AG04449 (cell line): ENCODE measurements at regions not wholly inside any gene's neighbourhood (a gene's known extent, or its start where the extent isn't known, plus 50 kb on each side); places are given as distances from the start of the nearest gene placed in this dataset.
"Not testable (repeated sequence)": the region's sequence is repeated elsewhere in the genome, so short reads cannot be mapped to it uniquely, and the experiment has no call there.

Experiments
- CTCF ChIA-PET: fragments of 350-600 bp; formaldehyde crosslinking; extraction: SDS; loops from one replicate; lab custom pipeline; 2021; ENCODE audit warnings: antibody characterized with exemption; lab: Yijun Ruan, JAX
- POLR2A ChIA-PET: fragments of 400-600, 350-600 bp; formaldehyde crosslinking; extraction: SDS; loops from one replicate; lab custom pipeline; 2020; ENCODE audit warnings: antibody characterized with exemption, inconsistent platforms; lab: Yijun Ruan, JAX
- DNase-seq: peaks from one replicate; pipeline ENCODE4 v3.0.0-alpha.2; 2010; ENCODE audit warnings: low read depth, low spot score
- H3K4me3 ChIP-seq: 2 replicates; pipeline ENCODE4 v1.5.1; 2011; ENCODE audit warnings: low read depth, mild to moderate bottlenecking, control low read depth, low read length
- TF ChIP-seq, protein P1 (sequence below): IDR thresholded peaks from one replicate; pipeline ENCODE4 v1.5.1; 2011; ENCODE audit warnings: mild to moderate bottlenecking, moderate library complexity, low read length, control low read depth, inconsistent platforms; ENCODE audit not compliant: insufficient read depth; ENCODE audit errors: missing control alignments

DNA sequence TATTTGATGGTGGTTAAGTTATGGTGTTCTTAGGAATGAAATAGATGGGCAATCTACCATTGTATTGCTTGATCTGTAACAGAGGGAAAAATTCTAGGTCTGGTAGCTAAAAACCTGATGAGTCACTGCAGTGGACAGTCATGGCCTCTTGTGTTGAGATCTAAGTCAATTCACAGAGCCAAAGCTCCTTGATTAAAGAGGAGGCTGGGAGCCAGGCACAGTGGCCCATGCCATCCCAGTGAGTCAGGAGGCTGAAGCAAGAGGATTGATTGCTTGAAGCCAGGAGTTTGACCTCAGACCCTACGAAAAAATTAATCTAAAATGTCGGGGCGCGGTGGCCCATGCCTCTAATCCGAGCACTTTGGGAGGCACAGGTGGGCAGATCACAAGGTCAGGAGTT lies 67.1 kb upstream of the KPNA3 start:
- TF ChIP-seq, protein P1, sequence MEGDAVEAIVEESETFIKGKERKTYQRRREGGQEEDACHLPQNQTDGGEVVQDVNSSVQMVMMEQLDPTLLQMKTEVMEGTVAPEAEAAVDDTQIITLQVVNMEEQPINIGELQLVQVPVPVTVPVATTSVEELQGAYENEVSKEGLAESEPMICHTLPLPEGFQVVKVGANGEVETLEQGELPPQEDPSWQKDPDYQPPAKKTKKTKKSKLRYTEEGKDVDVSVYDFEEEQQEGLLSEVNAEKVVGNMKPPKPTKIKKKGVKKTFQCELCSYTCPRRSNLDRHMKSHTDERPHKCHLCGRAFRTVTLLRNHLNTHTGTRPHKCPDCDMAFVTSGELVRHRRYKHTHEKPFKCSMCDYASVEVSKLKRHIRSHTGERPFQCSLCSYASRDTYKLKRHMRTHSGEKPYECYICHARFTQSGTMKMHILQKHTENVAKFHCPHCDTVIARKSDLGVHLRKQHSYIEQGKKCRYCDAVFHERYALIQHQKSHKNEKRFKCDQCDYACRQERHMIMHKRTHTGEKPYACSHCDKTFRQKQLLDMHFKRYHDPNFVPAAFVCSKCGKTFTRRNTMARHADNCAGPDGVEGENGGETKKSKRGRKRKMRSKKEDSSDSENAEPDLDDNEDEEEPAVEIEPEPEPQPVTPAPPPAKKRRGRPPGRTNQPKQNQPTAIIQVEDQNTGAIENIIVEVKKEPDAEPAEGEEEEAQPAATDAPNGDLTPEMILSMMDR, result no peak
- CTCF ChIA-PET, result interaction anchor here (0.7 to 1.6 kb wide), 4 partner anchors 9 to 190 kb away, joined by 3 read pairs; no protein-coding TSS in a partner anchor
- POLR2A ChIA-PET, result interaction anchor here (0.9 kb wide), 1 partner anchor 730 kb away, joined by 3 read pairs; no protein-coding TSS in a partner anchor
- DNase-seq, result peak; percentile 65
- H3K4me3 ChIP-seq, result no peak overlapping the region

DNA sequence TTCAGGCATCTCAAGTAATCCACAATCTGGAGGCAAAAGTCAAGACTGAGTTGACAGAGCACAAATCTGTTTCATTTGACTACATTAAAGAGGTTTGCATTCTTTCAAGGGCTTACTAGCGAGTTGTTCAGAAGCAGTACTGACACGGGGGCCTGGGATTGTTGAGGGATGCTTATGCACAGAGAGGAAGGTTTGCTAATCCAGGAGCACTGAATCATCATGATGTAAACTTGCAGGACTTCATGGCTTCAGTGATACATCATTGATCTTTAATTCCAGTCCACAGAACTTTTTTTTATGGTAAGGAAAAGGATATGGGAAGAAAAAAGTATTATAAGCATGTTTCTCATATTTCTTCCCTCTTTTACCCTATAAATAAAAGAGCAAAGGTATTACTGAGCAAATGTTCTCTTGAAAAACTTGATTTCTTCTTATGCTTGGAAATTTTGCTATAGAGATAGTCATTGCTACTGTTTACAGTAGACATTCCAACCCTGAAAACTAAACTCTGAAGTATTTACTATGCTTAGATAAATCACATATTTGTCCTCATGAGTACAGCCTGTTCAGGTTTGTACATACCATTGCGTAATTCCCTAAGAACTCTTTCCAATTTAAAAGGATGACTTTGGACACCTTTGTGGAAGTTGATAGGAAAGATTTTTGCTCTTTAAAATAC lies 65.8 kb upstream of the KPNA3 start:
- POLR2A ChIA-PET, result no interaction called here
- peak; percentile 94 for DNase-seq
- H3K4me3 ChIP-seq, result no peak overlapping the region
- CTCF ChIA-PET, result interaction anchor here (1.6 kb wide), 1 partner anchor 11 kb away, joined by 3 read pairs; no protein-coding TSS in a partner anchor
- TF ChIP-seq, protein P1, result no peak

DNA sequence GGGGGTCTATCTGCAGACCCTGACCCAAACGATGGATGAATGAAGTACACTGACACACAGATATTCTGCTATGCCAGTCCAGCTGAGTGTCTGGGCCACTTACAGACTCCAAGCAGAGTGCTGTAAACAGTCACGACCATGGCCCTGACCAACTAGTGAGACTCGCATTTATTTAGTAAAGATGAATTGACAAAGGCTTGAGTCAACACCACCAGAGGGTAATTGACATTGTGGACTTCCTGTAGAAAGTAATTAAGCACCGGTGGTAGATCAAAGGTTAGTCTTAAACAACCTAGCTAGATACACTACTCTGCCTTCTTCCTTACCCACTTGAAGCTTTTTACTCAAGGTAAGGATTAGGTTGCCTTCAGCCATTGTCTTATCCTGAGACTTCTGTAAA lies 63.4 kb upstream of the KPNA3 start:
- TF ChIP-seq, protein P1, result no peak
- no peak overlapping the region for H3K4me3 ChIP-seq
- DNase-seq, result no peak
- ChIA-PET CTCF (interaction anchor here (0.6 kb wide), 1 partner anchor 9 kb away, joined by 3 read pairs; no protein-coding TSS in a partner anchor), POLR2A (no interaction called here)

DNA sequence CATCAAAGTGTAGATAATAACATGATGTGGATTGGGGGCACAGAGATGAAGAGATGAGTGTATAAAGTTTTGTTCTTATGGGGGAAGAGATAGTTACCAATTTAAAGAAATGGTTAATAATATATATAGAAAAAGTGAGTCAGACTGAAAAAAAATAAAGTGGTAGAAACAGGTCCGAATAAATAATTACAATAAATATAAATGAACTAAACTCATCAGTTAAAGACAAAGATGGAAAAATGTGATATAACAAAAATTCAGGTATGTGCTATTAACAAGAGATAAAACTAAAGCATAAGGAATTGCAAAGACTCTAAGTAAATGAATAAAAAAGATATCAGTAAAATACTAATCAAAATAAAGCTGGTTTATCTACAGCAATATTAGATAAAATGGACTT lies 61.1 kb upstream of the KPNA3 start:
- DNase-seq, result no peak
- TF ChIP-seq, protein P1, result no peak
- POLR2A ChIA-PET, result no interaction called here

DNA sequence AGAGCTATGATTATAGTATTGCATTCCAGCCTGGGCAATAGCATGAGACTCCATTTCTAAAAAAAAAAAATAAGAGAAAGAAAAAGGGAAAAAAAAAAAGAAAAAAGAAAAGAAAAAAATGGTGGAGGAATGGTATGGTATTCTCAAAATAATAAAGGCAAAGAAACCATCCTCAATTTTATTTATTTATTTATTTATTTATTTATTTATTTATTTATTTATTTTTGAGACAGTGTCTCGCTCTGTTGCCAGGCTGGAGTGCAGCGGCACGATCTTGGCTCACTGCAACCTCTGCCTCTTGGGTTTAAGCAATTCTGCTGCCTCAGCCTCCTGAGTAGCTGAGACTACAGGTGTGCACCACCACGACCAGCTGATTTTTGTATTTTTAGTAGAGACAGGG lies 60.0 kb upstream of the KPNA3 start:
- POLR2A ChIA-PET, H3K4me3 ChIP-seq, DNase-seq: not testable (repeated sequence)
- CTCF ChIA-PET, result interaction anchor here (0.8 to 1.0 kb wide), 2 partner anchors 174 to 200 kb away, joined by 3 read pairs; no protein-coding TSS in a partner anchor

More for the DNA sequence above, 61.1 kb upstream of the KPNA3 start:
- H3K4me3 ChIP-seq, result no peak overlapping the region
- CTCF ChIA-PET, result no interaction called here

DNA sequence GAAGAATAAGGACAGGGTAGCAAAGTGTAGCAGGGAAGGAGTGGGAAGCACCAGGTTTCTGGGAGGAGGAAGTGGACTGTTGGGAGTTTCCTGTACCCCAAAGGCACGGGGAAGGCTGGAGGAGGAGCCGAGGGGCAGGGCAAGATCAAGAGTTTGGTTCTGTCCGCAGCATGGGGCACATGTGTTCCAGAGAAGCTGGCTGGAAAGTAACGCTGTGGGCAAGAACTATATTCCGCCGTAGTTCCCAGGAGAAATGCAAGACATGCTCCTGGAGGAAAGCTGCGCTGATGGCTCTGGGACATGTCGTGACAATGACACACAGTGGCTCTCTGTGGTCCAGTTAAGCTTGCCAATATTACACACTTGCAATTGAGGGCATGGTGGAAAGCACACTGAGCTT lies 51.7 kb upstream of the KPNA3 start:
- POLR2A ChIA-PET, result no interaction called here
- TF ChIP-seq, protein P1, result no peak
- no peak overlapping the region for H3K4me3 ChIP-seq
- DNase-seq, result no peak
- CTCF ChIA-PET, result interaction anchor here (1.1 to 5.0 kb wide), 4 partner anchors 15 to 173 kb away, joined by 3 to 20 read pairs (median 9); no protein-coding TSS in a partner anchor
